Activated gamma-delta T cell treated with Interleukin-2 at 50 U/mL for 16 hours (primary cell): ENCODE measurements at regions not wholly inside any gene's neighbourhood (a gene's known extent, or its start where the extent isn't known, plus 50 kb on each side); places are given as distances from the start of the nearest gene placed in this dataset.

Experiments
- DNase-seq: peaks from one replicate; pipeline ENCODE4 v3.0.0-alpha.2; 2020

- DNase-seq: no peak
These were observed 102.8 kb downstream of the MAF start for GRCh38 chr16:79497606-79498350.

GRCh38 chr16:79493911-79494310 is 106.6 kb downstream of the MAF start:
- no peak for DNase-seq

DNA sequence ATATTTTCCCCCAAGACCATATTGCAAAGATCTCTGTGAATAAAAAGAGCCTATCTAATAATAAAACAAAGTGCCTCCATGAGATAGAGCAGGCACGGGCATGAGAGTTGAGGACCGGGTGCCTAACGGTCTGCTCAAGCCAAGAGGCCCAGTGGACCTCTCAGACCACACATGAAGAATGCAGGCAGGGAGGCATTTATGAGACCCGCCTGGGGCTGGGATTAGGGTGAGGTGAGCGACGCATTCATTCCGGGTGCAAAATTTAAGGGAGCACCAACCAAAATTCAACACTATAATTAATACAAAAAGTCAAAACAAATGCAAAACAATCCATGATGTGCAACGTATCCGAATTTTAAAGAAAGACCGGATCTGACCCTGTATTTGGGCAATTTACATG is 108.5 kb downstream of the MAF start:
- DNase-seq: no peak

DNA sequence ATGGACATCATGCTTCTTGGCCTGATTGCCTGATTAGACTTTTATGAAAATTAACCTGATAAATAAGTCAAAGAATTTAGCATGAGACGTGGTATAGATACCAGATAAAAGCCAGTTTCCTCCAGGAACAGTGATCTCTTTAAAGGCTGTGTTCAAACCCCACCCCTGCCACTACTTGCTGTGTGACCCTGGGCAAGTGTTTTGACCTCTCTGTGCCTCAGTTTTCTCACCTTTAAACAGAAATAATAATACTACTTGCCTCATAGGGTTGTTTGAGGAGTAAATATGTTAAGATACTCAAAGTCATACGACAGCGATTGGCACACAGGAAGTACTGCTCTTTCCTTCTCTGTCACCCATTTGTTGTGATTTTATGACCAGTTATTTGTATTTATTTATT is 115.5 kb downstream of the MAF start:
- DNase-seq: no peak

DNA sequence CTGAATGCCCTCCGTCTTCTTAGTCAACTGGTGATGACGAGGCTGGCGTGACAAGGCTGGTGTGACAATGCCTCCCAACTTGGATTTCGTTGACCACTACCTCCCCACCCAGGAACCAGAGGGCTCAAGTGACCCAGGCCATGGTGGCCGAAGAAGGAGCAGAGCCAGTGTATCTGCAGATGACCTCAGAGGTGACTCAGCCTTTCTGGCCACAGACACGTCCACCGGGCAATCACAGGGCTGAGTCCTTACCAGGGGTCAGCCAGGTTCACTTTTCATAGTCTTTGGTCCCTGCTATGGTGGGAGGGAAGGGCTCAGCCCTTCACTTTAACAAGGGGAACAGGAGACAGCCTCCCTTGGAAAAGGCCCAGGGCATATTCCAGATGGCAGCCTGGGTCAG is 116.3 kb downstream of the MAF start:
- DNase-seq: no peak

DNA sequence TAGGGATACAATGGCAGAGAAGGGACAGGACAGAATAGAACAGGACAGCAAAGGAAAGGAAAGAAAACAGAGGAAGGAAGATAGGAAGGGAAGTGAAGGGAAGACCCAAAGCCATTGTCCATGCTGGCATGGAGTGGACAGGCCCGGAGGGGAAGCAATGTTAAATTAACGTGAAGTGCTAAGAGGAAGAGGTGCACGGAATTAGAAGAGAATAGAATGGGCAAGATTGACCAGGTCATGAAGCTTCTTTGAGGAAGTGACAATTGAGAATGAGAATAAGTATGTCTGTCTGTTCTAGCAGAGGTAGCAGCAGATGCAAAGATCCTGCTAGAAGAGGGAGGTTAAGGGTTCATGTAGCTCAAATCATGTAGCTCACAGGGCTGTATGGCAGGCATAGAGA is 117.2 kb downstream of the MAF start:
- DNase-seq: no peak

GRCh38 chr16:79482011-79482410 is 118.5 kb downstream of the MAF start:
- no peak for DNase-seq

DNA sequence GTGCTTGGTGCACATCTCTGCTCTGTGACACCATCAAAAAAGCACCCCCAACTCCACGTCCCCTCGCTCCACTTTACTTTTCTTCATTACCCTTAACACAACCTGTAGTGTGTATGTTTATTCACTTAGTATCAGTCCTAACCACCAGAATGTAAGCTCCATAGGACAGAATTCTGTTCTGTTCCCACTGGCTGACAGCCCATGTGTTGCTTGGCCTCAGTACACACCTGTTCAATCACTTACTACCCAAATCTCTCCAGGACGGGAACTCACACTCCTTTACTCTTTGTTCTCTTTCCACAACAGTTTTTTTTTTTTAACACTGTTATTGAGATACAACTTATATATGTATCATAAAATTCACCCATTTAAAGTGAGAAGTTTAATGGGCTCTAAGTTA is 119.6 kb downstream of the MAF start:
- DNase-seq: no peak

- DNase-seq: no peak
These were observed 120.5 kb downstream of the MAF start for GRCh38 chr16:79480056-79480455.

GRCh38 chr16:79476580-79476979 is 124.0 kb downstream of the MAF start:
- DNase-seq: no peak

GRCh38 chr16:79475841-79476240 is 124.7 kb downstream of the MAF start:
- DNase-seq: no peak

DNA sequence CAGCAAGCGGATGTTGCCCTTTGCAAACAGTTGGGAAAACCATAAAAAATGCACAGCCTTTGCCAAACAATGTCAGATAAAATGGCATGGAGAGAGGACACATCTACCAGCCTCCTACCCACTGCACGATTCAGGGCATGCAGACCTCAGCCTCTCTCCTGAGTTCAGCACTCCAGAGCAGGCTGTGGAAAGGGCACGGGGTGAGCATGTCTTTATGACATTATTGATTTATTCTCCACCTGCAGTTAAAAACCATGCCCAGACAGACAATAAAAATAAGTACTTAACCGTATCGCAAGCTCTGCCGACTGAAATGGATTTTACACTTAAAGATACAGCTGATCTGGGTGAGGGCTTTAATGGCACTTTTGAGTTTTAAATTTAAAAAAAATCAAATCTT is 127.1 kb downstream of the MAF start:
- no peak for DNase-seq

DNA sequence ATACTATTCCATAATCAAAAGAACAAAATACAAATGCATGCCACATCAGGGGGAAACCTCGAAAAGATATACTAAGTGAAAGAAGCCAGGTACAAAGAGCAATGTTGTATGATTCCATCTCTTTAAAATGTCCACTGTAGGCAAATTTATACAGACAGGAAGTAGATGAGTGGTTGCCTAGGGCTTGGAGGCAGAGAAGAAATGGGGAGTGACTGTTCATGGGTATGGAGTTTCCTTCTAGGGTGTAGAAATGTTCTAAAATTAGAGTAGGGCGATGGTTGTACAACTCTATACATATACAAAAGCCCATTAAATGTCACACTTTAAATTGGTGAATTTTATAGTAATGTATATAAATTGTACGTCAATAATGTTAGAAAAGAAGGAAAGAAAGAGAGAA is 128.1 kb downstream of the MAF start:
- DNase-seq: no peak

- DNase-seq: no peak
These were observed 130.5 kb downstream of the MAF start for GRCh38 chr16:79469999-79470398.

GRCh38 chr16:79468631-79469030 is 131.9 kb downstream of the MAF start:
- no peak for DNase-seq

GRCh38 chr16:79468121-79468552 is 132.4 kb downstream of the MAF start:
- no peak for DNase-seq

- DNase-seq: no peak
These were observed 134.4 kb downstream of the MAF start for GRCh38 chr16:79466111-79466510.

DNA sequence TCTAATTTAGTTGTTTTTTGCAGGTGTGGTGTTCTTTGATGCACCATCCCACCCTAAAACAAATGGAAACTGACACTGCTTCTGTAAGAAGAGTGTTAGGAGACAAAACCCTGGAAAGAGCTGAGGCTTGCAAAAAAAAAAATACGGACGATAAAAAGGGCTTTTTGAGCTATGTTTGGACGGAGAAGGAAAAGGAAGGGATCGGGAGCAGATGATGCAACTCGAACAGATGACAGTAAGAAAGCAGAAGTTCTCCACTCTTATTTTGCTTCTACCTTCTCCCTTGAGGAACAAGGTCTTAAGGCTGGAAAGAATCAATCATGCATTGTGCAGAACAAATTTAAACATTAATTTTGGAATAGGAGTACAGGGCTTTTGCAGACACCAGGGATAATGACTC is 136.7 kb downstream of the MAF start:
- DNase-seq: no peak

DNA sequence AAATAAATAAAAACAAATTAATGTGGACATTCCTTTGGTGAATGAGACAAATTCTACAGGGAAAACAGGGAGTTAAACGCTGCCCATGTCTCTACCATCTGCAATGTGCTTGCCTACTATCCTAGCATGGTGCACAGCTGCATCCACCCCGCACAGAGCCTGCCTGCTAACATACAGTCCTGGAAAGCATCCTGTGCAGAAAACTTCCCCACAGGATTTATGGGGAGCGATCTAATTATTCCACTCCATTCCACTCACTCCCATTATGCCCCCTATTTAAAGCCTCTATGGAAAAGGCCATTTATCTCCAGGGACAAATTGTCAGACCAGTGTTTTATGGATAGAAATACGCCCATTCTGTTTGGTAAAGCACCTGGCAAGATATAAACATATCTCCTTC is 144.5 kb downstream of the MAF start:
- DNase-seq: no peak

- no peak for DNase-seq
These were observed 147.9 kb downstream of the MAF start for GRCh38 chr16:79452671-79453070.

GRCh38 chr16:79451196-79451816 is 149.2 kb downstream of the MAF start:
- DNase-seq: no peak

GRCh38 chr16:79449900-79450299 is 150.6 kb downstream of the MAF start:
- DNase-seq: no peak

- DNase-seq: no peak
These were observed 151.3 kb downstream of the MAF start for GRCh38 chr16:79449067-79449769.

GRCh38 chr16:79444572-79444971 is 156.0 kb downstream of the MAF start:
- no peak for DNase-seq
